ENCODE measurements at regions not wholly inside any gene's neighbourhood (a gene's known extent, or its start where the extent isn't known, plus 50 kb on each side); places are given as distances from the start of the nearest gene placed in this dataset.

DNA sequence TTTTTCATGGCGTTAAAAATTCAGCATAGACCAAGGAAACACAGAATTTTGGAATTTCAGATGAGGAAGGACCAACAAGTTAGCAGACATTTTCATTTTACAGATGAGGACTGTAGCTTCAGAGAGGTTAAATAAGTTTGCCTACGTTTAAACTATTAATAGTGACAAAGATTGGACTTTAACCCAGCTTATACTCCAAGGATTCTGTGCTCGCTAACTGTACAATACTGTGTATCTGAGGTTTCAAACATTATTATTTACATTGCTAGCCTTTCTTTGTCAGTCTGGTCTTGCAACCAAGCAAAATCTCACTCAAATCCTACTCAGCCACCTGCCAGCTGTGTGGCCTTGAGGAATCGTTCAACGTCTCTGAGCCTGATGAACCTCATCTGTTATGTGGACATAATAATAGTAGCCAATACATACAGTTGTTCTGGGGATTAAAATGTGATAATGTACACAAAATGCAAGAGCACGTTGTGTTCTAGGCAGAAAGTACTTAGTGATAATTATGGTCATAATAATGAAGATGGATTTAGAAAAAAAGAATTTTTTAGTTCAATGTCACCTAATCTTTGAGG, 462.4 kb upstream of the TRIB2 start:
- DNase-seq (ENCODE audit: low read depth in 2 of 2), result no peak

GRCh38 chr2:12256206-12256605, 460.5 kb upstream of the TRIB2 start:
- no peak for DNase-seq (ENCODE audit: low read depth in 2 of 2)

GRCh38 chr2:12257476-12257875, 459.3 kb upstream of the TRIB2 start:
- no peak for DNase-seq (ENCODE audit: low read depth in 2 of 2)

GRCh38 chr2:12259493-12259892, 457.2 kb upstream of the TRIB2 start:
- DNase-seq (ENCODE audit: low read depth in 2 of 2), result no peak

GRCh38 chr2:12261986-12262680, 454.6 kb upstream of the TRIB2 start:
- DNase-seq (ENCODE audit: low read depth in 2 of 2), result no peak

DNA sequence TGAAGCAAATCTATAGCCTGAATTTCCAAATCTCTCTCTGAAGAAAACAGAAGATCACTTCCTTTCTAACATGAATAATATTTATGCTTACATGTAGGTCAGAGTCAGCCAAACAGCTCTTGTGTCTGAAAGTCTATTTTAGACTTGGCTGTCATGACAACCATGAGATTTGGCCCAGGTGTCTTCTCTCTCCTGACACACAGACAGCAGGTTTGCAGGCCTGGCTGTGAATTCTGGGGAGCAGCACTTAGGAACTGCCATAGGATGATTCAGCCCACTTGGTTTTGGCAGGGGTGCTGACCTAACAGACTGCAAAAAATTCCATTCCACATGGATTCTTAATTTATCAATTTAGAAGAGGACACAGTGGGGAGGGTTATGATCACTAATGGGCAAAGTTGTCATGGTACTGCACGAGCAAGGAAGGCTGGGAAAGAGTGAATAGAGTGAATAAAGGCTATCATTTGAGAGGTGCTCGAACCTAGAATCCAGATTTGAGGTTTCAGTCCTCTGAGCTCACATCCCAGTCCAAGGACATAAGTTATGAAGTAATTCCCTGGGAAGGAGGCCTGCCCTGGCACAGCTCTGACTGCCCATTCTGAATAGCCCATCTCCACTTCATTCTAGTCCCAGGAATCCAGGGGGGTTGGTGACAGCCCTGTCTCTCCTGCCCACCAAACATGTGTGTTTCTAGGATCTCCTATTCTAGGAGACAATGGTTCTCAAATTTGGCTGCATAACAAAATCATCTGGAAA, 453.9 kb upstream of the TRIB2 start:
- DNase-seq (ENCODE audit: low read depth in 2 of 2), result no peak

DNA sequence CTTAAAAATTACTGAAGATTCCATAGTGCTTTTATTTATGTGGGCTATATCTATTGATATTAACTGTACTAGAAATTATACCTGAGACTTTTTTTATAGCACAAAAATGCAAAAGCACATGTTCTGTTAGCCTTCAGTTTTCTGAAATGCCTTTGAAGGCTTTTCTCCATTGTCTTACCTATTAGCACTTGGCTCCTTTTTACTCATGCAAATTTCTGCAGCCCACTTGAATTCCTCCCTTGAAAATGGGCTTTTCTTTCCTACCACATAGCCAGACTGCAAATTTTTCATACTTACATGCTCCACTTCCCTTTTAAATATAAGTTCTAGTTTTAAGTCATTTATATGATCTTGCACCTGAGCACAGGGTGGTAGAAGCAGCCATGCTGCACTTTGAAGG, 453.0 kb upstream of the TRIB2 start:
- no peak for DNase-seq (ENCODE audit: low read depth in 2 of 2)

GRCh38 chr2:12264146-12264545, 452.6 kb upstream of the TRIB2 start:
- DNase-seq (ENCODE audit: low read depth in 2 of 2), result no peak

GRCh38 chr2:12265646-12266045, 451.1 kb upstream of the TRIB2 start:
- no peak for DNase-seq (ENCODE audit: low read depth in 2 of 2)

DNA sequence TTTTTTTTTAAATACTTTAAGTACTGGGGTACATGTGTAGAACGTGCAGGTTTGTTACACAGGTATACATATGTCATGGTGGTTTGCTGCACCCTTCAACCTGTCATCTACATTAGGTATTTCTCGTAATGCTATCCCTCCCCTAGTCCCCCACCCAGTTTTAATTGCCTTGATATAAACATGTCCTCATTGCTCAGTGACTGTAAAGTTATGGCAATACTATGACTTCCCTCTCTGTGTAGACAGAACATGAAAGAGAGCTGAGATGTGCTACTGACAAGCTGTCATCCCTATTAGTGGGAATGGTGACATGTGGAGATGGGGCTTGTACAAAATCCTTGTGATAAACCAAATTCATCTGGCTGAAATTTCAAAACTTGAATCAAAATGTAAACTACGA, 449.7 kb upstream of the TRIB2 start:
- DNase-seq (ENCODE audit: low read depth in 2 of 2), result no peak

GRCh38 chr2:12269041-12269972, 447.4 kb upstream of the TRIB2 start:
- DNase-seq (ENCODE audit: low read depth in 2 of 2), result no peak

DNA sequence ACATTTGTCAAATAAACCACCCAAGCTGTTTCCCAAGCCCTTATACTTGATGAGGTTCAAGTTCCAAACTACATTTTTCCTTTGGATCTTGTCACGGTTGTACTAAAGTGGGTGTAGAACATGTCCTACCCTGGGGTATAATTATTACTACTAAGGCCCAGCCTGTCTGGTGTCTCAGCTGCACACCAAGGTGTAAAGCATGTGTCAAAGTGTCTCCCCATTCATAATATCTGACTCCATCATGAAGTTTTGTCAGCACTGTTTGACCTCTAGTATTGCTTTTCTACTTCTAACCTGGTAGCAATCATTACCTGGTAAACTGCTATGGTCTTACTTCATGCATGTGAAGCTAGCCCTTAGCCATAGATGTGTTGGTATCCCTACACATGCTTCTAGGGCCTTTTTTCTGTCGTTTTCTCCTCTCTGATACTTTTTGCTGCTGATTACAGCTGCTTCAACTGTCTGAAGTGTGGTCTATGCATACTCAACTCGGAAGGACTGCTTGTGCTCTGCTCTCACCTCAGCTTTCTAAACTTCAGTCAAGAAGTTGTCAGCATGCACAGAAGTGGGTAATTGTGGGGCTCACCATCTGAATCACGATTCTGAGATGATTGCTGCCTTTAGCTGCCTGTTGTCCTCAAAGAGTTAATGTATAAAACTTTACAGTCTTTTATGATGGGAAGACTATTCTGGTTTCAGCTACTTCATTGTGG, 445.7 kb upstream of the TRIB2 start:
- no peak for DNase-seq (ENCODE audit: low read depth in 2 of 2)

GRCh38 chr2:12271589-12271984, 445.1 kb upstream of the TRIB2 start:
- DNase-seq (ENCODE audit: low read depth in 2 of 2), result no peak

DNA sequence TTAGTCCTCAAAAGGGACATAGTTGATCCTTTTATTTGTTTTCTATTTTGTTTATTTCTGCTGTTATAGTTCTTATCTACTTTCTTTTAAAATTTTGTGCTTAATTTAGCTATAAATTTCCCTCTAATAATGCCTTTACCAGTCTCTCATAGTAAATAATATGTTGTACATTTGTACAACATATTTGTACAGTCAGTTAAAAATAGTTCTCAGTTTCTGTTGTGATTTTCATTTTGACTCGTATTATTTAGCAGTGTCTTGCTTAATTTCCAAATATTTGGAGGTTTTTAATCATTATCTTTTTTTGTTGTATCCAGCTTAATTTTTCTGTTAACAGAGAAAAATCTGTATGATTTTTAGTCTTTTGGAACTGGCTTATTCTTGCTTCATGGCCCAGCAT, 443.6 kb upstream of the TRIB2 start:
- DNase-seq (ENCODE audit: low read depth in 2 of 2), result no peak

DNA sequence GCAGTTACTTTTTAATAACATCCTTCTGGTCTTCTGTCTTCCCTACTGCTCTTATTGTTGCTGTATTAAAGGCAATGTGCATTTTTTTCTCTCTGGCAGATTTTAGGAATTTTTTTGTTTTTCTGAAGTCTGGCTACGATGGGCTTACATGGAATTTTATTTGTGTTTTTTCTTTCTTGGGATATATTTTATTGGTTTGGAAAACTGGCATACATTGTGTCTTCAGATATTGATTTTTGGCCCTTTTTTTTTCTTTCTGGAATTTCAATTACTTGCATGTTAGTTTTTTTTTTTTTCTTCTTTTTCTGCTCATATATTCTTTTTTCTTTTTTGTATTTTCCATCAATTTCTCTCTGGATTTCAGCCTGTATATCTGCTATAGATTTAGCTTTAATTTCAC, 442.1 kb upstream of the TRIB2 start:
- DNase-seq (ENCODE audit: low read depth in 2 of 2), result no peak

- DNase-seq (ENCODE audit: low read depth in 2 of 2), result no peak
Measured at GRCh38 chr2:12277241-12278034, 439.3 kb upstream of the TRIB2 start.

DNA sequence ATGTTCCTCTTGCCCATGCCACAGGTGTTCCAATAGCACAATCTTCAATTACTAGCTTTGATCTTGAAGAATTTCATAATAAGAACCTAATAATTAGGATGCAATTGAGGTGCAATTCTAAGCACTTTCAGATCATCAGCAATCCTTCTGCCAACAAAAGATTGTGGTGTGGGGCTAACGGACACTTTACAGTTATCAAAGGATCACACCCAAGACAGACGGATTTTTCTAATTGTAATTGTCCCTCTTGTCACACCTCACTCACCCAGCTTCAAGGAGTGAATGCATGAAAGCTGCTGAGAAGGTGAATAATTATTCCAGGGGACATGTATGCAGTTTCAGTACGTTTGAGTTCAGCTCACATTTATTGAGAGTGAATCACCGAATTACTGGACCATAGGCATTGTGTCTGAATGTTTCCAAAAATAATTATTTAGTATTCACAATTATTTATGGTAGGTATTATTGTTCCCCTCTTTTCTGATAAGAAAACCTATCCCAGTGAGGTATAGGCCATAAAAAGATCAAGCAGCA, 438.5 kb upstream of the TRIB2 start:
- no peak for DNase-seq (ENCODE audit: low read depth in 2 of 2)

- DNase-seq (ENCODE audit: low read depth in 2 of 2), result no peak
Measured at GRCh38 chr2:12282780-12283695, 433.7 kb upstream of the TRIB2 start.

DNA sequence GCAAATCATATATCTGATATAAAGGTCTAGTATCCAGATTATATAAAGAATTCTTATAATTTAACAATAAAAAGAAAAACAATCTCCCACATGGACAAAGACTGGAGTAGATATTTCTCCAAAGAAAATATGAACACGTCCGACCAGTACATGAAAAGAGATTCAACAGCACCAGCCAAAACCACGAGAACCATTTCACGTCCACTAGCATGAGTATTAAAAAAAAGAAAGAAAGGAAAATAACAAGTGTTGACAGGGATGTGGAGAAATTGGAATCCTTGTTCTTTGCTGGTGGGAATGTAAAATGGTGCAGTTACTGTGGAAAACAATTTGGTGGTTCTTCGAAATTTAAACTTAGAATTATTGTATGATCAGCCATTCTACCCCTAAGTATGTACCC, 432.7 kb upstream of the TRIB2 start:
- no peak for DNase-seq (ENCODE audit: low read depth in 2 of 2)
